Esophagus muscularis mucosa (tissue), 3 donors: ENCODE measurements at regions not wholly inside any gene's neighbourhood (a gene's known extent, or its start where the extent isn't known, plus 50 kb on each side); places are given as distances from the start of the nearest gene placed in this dataset.

ENCODE experiments used
- POLR2A ChIP-seq: fragments of 450-650 bp; IDR thresholded peaks from one replicate; pipeline ENCODE4 v1.6.1; 2017; ENCODE audit warnings: antibody characterized with exemption, moderate library complexity, mild to moderate bottlenecking, low read depth
- TF ChIP-seq, protein P1 (sequence below), 3 experiments: fragments of 200-600 bp in 2 of 3; fragments of 450-650 bp in 1 of 3; sonication (generic) in 2 of 3; IDR thresholded peaks; one replicate each; pipeline ENCODE4 v1.5.1; 2017 to 2019; ENCODE audit warnings: antibody characterized with exemption in 3 of 3, mild to moderate bottlenecking in 2 of 3, moderate library complexity in 1 of 3

DNA sequence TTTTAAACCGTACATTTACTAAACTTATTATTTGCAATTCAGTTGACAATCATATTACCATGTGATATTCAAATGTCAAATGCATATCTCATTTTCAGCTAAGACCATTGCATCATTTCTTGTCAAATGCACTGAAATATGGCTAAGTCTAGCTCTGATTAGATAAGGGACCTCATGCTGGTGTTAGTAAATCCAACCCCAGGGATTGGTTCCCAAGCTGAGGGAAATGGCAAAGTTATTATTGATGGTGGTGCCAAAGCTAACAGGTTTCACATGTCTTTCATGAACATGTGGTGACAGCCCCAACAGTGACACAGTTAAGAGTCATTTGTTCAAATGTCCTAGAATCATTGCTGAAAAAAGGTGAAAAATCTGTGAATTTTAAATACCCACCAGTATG, 641.1 kb downstream of the MECOM start:
- TF ChIP-seq, protein P1, sequence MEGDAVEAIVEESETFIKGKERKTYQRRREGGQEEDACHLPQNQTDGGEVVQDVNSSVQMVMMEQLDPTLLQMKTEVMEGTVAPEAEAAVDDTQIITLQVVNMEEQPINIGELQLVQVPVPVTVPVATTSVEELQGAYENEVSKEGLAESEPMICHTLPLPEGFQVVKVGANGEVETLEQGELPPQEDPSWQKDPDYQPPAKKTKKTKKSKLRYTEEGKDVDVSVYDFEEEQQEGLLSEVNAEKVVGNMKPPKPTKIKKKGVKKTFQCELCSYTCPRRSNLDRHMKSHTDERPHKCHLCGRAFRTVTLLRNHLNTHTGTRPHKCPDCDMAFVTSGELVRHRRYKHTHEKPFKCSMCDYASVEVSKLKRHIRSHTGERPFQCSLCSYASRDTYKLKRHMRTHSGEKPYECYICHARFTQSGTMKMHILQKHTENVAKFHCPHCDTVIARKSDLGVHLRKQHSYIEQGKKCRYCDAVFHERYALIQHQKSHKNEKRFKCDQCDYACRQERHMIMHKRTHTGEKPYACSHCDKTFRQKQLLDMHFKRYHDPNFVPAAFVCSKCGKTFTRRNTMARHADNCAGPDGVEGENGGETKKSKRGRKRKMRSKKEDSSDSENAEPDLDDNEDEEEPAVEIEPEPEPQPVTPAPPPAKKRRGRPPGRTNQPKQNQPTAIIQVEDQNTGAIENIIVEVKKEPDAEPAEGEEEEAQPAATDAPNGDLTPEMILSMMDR (IDR thresholded peaks at IDR 0.05): no peak
- no peak for TF ChIP-seq POLR2A
